H1 (cell line): ENCODE measurements at regions not wholly inside any gene's neighbourhood (a gene's known extent, or its start where the extent isn't known, plus 50 kb on each side); places are given as distances from the start of the nearest gene placed in this dataset.

Experiments used
- CHD1 ChIP-seq: IDR thresholded peaks from 2 replicates; pipeline ENCODE4 v1.6.1; 2012; ENCODE audit warnings: low read depth, low read length, improper control_type of control experiment
- MAX ChIP-seq: IDR thresholded peaks from 2 replicates; pipeline ENCODE4 v1.6.1; 2012; ENCODE audit warnings: inconsistent platforms
- SAP30 ChIP-seq: fragments of 300-600 bp; sonication (generic); IDR thresholded peaks from 2 replicates; pipeline ENCODE4 v1.7.1; 2012; ENCODE audit warnings: low read length, moderate library complexity, mild to moderate bottlenecking, inconsistent platforms; ENCODE audit not compliant: insufficient read depth, insufficient replicate concordance

GRCh38 chr18:59751186-59751585 is 54.0 kb upstream of the CCBE1 start (continued):
- no peak for TF ChIP-seq MAX
- no peak for TF ChIP-seq CHD1
- no peak for TF ChIP-seq SAP30
